HG02938 (cell line): ENCODE measurements at regions not wholly inside any gene's neighbourhood (a gene's known extent, or its start where the extent isn't known, plus 50 kb on each side); places are given as distances from the start of the nearest gene placed in this dataset.
"Not testable (repeated sequence)": the region's sequence is repeated elsewhere in the genome, so short reads cannot be mapped to it uniquely, and the experiment has no call there.

Experiments
- ATAC-seq: cut with Tn5 transposase; IDR thresholded peaks from one replicate; pipeline ENCODE4 v1.9.1; 2021; ENCODE audit warnings: mild to moderate bottlenecking, moderate library complexity; ENCODE audit not compliant: unreplicated experiment

DNA sequence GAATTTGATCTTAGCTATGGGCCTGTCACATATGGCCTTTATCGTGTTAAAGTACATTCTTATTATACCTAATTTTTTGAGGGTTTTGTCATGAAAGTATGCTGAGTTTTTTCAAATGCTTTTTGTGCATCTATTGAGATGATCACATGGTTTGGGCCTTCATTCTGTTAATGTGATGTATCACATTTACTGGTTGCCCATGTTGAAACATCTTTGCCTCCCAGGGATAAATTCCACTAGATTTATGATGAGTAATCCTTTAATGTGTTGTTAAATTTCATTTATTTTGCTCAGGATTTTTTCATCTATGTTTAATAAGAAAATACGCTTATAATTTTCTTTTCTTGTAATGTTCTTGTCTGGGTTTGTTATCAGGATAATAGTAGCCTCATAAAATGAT is 442.0 kb downstream of the MDFIC start:
- no peak for ATAC-seq

DNA sequence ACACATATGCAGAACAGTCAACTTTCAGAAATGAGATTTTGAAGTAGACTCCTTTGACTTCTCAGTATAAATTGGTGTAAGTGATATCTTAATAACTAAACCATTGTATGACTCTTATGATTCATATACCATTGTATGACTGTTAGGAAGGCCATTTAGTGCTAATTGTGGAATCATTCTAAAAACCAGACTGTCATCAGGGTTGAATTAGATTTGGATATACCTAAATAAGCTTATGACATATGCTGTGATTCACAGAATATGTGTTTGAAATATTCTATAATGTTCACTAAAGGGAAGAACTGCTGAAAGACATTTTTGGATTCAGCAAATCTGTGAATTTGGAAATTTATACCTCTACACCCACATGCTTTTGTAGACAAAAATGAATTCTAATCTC is 438.1 kb downstream of the MDFIC start:
- ATAC-seq: no peak

DNA sequence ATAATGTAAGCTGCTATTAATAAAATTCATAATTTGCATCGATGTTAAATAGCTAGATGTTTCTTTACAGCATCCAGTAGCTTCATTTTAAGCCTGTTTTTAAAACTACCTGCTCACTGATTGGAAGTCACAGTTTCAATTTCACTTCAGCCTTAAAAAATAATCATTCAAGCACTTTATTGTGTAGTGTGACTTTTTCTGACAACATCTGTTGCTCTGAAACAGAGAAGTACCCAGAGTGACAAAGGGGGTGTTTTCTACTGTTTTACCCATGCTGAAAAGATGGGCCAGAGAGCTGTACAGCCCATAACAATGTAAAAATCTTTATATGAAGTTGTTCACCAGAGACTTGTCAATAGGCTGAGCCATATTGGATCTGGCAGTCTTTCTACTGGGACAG is 437.2 kb downstream of the MDFIC start:
- no peak for ATAC-seq

DNA sequence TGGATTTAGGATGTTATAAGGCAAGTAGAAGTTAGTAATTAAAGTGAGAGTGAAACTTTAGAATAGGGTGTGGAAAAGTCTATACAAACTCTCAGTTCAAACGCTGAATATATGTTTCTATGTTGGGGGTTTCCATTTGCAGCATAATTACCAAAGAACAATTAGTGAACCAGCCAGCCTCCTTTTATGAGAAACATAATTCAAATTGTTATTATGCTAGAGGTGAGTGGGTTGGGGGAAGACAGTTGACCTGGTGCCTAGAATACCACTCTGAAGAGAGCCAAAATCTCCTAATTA is 435.8 kb downstream of the MDFIC start:
- no peak for ATAC-seq

DNA sequence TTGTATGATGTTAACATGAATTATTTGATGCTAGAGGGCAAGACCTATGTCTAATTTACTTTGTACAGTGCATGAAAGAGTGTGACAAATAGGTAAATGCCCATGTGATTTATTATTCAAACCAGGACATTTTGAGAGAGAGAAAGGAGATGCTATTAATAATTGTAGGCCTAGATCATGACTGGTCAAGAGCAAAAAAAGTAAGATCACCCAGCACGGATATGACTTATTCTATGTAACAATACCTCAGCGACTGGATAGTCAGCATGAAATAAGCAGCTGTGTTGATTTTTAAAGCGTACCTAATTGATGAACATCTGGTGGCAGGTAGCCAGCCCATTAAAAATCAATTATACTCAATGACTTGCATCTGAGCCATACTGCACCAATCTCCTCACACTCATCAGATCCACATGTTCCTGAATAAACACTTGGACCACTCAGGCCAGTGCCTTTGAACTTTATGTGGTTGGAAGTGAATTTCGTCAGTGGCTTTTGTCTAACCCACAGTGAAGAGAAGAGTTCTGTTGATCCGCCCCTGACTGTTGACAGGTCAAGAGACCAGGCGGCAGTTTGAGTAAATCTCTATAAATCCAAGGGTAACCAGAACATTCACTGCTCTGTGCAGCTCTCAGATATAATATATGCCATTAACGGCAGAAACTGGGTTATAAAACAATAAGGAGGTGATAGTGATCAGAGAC is 435.3 kb downstream of the MDFIC start:
- no peak for ATAC-seq

DNA sequence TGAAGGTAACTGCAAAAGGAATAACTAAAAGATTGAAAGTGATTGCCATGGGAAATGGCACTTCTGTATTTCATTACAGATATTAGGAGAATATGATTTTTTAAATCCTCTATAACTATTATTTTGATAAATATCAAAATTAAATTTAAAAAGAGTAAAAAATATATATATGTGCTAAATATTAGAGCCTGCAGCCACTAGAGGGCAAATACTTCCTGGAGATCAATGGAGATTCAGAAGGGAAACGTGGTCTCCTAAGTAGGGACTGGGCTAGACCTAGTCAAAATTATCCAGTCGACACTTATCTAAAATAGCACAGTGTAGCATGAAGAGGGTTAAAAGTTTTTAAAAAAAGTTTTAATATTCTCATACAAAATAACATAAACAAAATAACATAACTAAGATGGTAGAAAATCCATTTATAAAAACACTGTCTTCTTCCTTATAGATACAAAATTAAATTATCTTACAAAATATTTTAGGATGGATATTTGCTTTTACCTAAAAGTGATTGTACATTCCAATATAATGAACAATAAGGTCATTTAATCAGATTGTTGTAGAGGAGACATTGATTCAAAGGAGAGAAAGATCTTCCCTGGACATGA is 434.3 kb downstream of the MDFIC start:
- ATAC-seq: no peak

DNA sequence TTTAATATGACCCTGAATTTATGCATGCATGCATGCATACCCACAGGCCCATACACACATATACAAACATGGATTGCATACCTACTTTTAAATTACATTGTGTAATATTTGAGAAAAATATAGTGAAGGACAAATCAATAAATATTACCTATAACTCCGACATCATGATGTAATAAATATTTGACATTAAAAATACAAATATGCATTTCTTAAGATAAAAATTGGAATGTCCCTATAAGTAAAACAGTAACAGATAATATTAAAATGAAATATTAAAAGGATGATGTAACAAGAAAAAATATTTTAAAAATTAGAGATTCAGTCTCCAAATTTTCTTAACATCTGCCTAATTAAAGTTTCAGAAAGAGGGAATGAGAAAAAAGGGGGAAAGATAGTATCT is 433.0 kb downstream of the MDFIC start:
- no peak for ATAC-seq

DNA sequence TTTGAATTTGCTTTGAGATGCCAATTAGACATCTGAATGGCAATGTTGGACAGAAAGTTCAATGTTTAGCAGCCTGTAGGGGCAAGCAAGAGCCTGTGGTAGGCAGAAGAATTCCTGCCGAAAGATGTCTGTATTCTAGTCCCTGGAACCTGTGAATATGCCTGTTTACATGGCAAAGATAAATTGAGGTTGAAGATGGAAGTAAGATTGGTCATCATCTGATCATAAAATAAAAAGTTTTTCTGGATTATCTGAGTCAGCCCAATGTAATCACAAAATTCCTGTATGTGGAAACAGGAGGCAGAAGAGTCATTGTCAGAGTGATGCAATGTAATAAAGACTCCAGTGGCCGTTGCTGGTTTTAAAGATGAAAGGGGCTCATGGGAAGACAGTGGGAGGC is 430.5 kb downstream of the MDFIC start:
- ATAC-seq: no peak

DNA sequence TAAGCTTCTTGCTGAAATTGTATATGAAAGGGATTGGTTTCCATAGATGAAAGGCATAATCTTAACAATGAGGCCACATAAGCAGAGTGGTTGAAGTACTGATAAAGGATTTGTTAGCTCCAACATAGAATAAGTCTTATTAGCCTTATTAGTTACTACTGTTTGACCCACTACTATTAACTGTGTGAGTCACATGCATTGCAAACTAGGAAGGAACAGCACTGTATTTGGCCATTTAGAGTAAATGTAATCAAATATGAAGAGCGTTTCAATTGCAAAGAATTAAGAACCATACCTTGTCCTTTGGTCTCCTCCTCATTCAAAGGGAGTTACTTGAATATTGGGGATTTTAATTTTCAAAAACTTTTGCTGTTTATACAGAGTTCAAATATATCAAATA is 428.9 kb downstream of the MDFIC start:
- ATAC-seq: no peak

DNA sequence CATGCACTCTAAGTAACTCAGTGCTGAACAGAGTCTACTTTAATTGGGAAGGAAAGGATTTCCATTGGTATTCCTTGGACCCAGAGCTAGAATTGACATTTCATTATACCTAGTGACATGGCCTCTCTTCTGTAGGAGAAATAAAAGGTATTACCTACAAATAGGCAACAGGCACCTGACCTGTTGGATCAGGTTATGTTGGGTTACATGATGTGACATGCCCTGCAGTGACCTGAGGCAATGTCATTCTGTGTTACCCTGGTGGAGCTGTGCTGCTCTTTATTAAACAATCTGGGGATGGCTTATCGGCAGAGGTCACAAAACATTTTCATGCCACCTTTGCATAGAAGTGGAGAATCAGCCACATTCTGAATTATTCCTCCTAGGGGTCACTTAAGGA is 427.7 kb downstream of the MDFIC start:
- no peak for ATAC-seq

DNA sequence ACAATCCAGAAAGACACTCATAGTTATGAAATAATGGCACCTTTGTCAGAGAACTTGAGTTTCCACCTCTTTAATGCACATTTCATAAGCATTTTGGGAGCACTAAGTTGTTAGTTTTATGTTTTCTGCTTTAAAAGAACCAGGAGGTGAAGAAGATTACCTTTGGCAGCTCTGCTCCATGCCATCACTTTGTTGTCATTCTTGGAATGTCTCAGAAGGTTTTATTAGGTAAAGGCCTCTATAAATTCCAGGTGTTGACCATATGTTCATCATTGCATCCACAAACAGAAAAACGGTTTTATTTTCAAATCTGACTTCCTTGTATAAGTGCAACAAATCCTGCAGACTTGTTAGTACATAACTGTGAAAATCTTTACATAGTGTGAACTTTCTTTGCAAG is 424.8 kb downstream of the MDFIC start:
- ATAC-seq: no peak

DNA sequence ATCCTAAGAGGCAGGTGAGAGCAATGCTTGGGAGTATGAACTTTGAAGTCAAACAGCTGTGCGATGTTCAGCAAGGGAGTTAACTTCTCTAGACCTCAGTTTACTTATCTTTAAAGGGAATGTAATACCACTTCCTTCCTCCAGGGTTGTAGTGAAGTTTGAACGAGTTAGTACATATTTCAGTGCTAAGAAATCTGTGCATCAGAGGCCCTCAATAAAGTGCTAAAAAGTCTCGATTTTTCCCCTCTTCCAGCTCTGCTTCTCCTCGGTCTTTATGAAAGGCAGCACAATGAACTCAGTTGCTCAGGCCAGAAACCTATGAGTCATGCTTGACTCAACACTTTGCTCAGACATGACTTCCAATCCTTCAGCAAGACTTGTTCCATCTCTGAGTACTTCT is 418.9 kb downstream of the MDFIC start:
- no peak for ATAC-seq

DNA sequence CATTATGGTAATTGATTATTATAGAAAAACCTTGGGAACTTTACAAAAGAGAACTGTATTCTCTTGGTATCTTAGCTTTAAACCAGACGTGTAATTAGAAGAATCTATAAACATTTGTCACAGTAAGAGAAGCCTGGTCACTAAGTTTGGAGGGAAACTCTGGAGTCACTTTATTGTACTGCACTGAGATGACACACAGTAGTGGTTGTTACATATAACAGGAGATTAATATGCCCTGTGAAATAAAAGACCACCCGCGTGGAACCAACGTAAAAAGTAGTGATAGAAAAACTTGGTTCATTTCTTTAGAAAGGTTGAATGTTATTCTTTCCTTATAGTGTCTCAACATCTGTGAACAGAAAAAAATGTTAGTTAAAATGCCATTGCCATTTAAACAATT is 416.1 kb downstream of the MDFIC start:
- no peak for ATAC-seq

DNA sequence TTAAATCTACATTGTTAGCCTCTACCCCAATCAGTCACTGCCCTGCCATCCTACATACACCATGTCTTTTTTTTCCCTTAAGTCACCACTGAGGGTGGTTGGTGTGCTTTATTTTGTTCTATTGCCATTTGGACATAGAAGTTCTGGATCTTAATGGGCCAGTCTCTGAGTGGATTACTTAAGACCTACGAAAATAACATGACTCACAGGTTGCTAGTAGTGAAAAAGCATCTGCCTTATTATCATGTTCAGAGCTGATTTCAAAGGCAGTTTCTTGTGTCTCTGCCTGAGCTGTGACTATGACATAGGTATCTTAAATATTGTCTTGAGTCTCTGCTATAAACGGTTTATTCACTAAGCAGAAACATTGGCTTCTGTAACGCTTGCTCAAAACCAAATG is 410.8 kb downstream of the MDFIC start:
- no peak for ATAC-seq

DNA sequence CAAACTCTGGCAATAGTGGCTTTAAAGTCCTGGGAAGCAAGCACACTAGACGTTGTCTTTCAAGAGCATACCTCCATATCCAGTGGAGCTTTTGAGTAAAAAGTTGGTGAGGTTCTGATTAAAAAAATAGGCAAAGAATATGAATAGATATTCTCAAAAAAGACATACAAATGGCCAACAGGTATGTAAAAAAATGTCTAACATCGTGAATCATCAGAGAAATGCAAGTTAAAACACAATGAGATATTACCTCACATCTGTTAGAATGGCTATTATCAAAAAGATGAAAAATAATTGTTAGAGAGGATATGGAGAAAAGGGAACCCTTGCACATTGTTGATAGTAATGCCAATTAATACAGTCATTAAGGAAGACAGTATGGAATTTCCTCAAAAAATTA is 407.1 kb downstream of the MDFIC start:
- no peak for ATAC-seq

DNA sequence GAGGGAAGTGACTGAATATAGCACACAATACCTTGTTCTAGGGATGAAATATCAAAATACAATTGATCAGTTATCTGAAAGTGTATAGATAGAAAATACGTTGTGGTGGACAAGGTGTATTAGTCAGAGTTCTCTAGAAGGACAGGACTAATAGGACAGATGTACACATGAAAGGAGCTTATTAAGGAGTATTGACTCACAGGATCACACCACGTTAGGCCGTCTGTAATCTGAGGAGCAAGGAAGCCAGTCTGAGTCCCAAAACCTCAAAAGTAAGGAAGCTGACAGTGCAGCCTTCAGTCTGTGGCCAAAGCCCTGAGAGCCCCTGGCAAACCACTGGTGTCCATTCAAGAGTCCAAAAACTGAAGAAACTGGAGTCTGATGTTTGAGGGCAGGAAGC is 406.1 kb downstream of the MDFIC start:
- ATAC-seq: no peak

DNA sequence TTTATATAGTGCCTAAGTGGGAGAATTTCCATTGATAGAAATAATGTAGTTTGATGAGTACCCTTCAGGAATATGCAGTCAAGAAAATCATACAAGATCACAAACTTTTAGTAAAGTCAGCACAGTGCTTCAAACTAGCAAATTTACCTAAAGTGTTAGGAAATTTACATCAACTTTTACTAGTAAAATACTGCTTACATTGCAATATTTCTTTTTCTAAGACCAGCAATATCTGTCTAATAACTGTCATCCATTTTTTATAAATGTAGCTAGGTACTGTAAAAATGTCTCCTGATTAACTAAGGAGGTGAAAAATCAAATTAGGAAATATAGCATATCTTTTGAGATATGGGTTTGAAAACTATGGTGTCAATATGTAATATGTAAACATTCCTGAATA is 405.4 kb downstream of the MDFIC start:
- ATAC-seq: no peak

DNA sequence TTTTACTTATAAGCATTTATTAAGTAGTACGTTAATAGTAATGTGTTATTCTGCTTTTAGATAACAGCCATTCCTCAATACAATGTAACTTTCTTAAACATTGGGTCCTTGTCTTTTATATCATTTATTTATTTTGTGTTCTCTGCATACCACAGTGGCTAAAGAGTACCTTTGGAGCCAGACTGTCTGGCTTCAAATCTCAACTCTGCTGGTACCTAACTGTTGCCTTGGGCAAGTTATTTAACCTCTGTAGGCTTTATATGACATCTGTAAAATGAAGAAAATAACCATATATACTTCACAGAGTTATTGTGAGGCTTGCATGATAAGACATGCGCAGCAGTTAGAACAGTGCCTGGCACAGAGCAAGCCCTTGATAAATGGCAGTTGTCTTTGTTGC is 397.6 kb downstream of the MDFIC start:
- no peak for ATAC-seq

DNA sequence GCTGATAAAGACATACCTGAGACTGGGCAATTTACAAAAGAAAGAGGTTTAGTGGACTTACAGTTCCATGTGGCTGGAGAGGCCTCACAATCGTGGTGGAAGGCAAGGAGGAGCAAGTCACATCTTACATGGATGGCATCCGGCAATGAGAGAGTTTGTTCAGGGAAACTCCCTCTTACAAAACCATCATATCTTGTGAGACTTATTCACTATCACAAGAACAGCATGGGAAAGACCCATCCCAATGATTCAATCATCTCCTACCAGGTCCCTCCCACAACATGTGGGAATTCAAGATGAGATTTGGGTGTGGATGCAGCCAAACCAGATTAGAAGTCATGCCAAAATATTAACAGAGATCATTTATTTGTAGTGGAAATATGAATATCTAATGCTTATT is 388.4 kb downstream of the MDFIC start:
- not testable (repeated sequence) for ATAC-seq

DNA sequence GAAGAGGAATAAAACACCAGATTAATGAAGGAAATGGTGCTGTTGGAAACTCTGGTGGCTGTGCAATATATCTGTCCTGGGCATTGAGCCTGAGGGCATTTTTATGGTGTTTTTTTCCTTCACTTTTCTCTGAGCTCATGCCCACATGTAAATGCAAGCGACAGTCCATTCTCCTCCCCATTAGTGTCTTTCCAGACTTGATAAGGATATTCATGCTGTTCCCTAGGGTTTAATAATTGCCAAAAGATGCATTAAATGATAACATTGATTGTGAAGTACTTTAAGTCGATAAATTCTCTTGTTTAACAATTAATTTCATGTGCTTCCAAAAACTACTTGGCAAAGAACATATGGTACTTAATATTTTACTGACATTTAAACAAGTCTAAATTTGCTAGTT is 384.7 kb downstream of the MDFIC start:
- ATAC-seq: no peak

DNA sequence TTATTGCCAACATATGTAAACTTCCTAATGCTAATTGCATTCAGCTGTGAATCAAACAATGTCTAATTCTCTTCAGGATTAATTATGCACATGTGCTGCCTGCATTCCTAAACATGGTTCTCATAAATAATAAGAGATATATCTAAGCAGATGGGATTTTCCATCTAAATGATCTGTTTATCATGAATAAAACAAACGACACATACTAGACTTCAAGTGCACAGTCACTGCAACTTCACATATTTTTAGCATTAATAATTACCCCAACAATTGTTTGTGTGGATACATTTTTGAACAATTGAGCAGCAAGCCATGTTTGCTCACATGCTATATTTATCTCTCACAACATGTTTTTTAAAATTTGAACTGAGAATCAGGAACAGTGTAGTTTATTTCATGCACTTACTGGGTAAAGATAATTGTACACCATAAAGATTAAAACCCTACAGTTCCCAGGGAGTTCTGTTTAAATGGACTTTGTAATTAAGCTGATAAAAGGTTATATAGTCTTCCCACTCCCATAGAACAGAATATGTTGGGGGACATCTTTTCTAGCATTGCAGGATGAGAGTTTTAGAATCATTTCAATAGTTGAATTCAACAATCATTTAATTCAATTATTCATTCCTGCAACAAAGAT is 378.5 kb downstream of the MDFIC start:
- no peak for ATAC-seq

DNA sequence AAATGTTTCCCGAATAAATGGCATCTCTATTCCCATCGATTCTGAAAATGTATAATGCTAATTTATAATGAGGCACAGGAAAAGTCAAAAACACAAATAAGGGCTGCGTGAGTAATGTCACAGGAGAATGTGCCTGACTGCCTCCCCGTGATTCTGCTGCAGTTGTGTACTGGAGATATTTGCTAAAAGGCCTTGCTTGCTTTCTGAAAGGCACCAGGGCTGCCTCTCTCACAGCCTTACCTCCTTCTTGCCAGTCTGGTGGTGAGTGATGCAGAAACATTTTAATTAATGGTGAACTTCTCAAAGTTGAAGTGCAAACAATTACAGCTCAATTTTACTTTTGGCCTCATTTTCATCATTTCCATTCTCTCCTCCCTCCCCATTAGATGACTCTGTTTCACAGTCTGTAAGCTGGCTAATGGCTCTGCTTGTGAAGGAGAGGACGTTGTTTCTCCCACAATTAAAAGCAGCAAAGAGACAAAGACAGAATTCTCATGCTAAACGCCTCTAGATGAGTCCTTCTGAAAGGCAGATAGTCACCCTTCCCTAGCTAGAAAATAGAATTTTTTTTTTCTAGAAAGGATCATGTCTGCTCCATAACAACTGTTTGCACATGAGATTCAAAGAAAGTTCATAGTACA is 377.6 kb downstream of the MDFIC start:
- ATAC-seq: no peak
